ENCODE measurements at regions not wholly inside any gene's neighbourhood (a gene's known extent, or its start where the extent isn't known, plus 50 kb on each side); places are given as distances from the start of the nearest gene placed in this dataset.

DNA sequence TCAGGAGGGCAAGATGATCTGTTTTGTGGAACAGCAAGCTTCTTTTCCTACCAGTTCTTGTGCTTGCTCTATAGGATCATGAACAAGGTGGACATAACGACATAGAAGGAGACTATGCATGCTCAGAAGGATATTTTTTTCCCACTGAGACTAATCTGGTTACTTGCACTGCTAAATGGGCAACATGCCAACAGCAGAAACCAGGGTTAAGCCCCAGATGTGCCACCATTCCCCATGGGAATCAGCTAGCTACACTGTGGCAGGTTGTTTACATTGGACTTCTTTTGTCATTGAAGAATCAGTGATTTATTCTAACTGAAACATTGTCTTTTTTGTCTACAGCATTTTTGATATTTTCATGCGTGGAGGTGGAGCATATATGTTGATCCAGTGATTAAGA is 165.6 kb downstream of the C4orf33 start:
- DNase-seq: no peak

DNA sequence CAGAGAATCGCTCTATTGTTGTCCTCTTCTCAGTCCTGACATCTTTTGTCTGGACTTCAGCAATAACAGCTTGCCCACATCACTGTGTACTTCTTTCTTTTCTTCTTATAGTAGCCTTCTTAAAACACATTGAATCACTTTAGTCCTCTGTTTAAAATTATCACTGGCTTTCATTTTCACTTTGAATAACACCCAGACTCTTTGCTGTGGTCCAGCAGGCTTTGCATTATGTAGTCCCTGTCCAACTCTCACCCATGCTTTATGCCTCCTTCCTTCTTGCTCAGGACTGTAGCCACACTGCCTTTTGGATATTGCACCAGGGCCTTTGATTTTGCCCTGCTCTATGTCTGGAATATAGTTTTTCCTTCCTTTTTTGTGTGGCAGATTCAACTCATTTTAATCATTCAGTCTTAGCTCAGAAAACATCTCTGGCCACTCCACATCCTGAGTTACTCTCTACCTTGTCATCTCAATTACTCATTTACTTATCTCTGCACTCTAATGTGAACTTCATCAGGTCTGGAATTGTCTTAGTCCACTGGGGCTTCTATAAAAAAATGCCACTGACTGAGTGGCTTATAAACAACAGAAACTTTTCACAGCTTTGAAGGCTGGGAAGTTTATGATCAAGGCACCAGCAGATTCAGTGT is 168.2 kb downstream of the C4orf33 start:
- DNase-seq: peak; percentile 51

DNA sequence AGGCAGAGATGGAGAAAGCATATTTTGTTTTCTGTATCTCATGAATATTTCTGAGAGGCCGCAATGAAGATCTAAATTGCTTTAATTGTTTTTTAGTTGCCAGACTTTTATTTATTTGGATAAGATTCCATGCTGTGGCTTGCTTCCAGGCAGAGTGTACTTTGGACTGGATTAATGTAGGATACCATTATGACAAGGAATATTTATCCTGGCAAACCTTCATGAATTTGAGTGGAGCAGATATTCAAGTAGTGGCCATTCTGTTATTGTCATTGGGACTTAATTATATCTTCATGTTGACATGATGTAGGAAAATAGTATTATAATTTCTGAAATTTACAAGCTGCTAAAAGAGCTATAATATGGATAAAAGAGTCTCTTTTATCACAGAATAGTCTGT is 182.9 kb downstream of the C4orf33 start:
- DNase-seq: no peak

DNA sequence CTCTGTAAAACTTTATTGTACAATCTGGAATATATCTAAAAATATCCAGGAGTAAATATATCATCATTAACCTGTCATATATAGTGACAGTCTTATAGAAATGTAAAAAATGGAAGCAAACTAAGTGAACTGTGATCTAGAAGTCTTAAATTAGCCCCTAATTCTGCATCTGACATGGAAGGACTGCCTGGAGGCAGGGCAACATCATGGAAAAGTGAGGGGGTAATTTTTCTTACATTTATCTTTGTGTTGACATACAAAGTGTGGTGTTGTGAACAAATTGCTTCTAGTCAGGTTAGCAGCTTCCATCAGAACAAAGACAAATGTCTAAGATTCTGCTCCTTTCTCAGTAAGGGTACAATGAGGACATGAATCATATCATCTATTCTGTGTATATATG is 186.3 kb downstream of the C4orf33 start:
- DNase-seq: no peak

DNA sequence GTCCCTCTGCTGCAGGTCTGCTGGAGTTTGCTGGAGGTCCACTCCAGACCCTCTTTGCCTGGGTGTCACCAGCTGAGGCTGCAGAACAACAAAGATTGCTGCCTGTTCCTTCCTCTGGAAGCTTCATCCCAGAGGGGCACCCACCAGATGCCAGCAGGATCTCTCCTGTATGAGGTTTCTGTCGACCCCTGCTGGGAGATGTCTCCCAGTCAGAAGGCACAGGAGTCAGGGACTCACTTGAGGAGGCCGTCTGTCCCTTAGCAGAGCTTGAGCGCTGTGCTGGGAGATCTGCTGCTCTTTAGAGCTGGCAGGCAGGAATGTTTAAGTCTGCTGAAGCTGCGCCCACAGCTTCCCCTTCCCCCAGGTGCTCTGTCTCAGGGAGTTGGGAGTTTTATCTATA is 196.2 kb downstream of the C4orf33 start:
- peak; percentile 34 for DNase-seq

DNA sequence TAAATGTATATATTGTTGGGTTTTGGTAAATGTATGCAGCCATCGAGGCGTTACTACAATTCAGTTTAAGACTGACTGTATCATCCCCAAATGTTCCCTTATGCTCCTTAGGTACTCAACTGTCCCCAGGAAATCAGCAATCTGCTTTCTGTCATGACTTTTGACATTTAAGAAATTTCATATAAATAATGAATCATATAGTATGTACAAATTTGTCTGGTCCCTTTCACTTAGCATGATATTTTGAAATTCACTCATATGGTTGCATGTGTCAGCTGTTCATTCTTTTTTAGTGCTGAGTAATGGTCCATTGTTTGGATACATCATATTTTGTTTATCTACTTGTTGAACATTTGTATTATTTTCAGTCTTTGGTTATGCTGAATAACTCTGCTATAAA is 218.8 kb downstream of the C4orf33 start:
- no peak for DNase-seq

DNA sequence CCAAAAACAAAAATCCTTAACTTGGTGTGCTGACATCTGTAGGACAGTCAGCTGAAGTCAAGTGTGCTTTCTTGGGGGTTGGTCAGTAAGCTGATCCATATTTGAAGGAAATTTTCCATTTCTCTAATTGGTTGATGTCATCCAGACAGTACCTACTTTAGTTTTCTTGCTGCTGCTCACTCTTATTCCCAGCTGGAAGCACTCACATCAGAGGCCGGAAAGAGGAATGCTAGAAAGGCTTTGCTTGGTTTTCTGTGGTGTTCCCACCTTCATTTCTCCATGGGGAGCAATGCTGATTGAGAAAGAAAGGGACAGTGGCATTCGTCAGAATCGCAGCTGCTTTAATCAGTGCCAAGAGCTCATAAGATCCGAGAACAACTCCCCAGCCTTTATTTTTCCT is 227.0 kb downstream of the C4orf33 start:
- no peak for DNase-seq

DNA sequence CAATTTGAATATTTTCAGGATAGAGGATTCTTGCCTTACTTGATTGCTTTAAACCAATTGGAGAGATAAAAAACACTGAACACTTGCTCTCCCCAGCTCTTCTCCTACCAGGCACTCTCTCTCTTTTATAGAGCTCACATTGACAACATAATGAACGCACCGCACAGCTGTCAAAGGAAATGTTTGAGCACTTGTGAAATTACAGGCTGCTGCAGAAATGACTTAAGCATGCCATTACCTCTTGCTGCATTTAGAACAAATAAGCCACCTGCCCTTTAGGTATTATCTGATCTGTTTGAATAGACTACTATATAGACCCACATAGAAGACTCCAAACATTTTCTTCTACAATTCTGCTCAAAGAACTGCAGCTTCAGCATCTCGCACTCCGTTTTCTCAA is 227.7 kb downstream of the C4orf33 start:
- DNase-seq: no peak

DNA sequence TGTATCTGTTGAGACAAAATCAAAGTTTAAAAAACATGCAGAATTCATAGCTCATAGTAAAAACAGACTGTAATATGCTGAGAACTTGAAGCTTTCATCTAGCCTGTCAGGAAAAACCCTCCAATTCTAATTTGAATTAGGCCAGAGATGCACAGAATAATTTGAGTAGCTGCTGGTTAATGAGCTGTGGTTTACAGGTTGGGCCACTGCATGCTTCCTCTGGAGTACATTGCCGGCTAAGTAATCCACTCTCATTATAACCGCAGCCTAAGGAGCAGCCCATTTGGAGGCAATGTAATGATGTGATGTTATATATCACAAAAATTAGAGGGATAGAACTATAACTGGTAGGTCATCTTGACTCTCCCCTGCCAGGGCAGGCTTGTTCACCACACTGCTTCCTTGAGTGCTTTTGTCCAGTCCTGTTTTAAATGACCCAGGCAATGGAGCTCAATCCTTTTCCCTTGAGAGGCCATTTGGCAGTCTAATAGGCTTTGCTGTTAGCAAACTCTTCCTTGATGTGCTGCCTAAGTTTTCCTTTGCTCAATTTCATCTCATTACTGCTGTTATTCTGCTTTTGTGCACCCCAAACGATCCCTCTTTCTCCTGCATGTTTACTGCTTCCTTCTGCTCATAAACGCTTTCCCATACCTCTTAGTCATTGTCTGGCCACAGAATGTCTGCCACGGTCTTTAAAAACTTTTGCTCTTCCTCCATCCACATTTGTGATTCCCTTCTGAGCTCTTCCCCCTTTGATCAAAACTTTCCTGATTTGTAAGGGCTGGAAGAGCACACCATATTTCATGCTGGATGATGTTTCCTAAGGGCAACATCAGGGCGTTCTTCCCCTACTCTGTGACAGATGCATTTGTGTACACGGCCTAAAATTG is 230.9 kb downstream of the C4orf33 start:
- no peak for DNase-seq

DNA sequence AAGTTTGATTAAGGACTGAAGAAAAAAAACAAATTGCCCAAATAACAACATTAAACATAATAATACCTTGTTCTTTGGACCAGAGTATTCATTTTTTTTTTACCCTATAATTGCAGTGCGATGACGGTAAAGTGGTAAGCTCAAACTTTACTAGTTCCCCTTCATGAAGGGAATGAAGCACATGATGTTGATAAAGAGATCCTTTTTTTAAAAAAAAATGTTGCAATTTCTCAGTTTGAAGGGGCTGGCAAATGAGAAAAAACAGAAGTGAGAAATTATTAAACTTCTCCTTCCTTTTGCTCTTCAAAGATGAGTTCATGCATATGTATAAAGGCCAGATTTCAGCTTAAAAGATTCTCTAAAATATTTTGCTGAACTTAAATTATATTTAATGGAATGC is 231.7 kb downstream of the C4orf33 start:
- peak; percentile 29 for DNase-seq

DNA sequence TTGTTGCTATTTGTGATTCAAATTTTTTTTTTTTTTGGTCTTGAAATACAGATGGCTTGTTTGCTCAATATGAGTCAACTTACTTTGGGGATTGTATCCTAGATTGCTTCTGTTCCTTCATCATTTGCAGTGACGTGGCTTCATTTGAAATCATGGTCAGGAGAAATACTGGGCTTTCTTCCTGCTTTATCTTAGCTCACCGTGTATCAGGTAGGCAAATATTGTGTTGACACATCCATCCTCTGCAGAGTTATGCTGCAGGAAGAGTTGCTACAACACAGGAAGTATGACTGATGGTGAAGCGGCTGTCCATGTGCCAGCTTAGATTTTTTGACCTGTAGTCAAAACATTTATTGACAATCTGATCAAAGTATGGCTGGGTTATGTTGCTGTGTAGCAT is 232.2 kb downstream of the C4orf33 start:
- no peak for DNase-seq

DNA sequence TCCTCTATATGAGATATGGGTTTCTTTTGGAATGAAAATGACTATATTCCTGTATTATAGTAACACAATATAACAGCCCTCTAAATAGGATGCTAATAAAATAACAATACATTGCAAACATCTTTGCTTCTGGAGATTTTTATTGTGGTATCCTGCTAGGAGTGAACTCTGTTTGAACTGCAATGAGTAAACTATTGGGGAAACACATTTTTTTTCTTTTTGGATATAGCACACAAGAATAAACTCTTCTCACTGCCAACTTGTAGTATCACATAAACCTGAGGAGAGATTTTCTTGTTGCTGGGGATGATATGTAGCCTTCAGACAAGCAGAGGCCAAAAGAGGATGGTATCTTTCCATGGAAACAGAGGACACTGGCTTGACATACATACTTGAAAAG is 238.2 kb downstream of the C4orf33 start:
- DNase-seq: no peak

DNA sequence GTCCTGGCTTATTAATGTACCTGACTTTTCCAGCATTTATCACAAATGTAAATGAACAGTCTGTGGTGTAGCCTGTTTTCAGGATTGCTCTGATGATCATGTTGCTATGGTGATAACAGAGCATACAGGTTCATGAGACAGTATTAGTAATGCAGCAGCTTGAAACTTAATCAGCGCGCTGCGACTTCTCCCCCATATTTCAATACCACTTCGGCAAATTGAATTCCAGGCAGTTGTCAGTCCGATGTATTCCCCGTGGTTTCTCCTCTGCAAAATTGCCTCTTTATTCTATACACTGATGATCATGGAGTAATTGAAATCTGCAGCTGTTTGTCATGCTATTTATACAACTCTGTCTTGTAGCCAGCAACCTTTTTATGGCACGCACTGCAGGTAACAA is 239.3 kb downstream of the C4orf33 start:
- DNase-seq: no peak

DNA sequence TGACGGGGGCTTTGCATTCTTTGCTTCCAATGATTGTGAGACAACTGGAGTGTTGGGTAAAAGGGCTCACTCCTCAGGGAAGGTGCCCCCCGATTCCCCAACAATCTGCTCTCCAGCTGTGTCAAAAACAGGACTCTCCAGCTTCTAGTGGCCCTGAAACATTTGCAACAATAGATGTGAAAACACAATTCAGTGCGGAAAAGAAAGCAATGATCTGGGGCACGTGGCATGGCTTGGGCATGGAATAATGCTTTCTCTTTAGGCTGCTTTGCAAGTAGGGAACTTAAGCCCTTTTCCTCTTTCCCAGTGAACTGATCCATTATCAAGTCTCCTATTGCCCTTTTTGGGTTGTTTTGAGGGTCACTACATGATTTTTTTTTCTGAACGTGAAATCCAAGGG is 239.9 kb downstream of the C4orf33 start:
- DNase-seq: no peak

DNA sequence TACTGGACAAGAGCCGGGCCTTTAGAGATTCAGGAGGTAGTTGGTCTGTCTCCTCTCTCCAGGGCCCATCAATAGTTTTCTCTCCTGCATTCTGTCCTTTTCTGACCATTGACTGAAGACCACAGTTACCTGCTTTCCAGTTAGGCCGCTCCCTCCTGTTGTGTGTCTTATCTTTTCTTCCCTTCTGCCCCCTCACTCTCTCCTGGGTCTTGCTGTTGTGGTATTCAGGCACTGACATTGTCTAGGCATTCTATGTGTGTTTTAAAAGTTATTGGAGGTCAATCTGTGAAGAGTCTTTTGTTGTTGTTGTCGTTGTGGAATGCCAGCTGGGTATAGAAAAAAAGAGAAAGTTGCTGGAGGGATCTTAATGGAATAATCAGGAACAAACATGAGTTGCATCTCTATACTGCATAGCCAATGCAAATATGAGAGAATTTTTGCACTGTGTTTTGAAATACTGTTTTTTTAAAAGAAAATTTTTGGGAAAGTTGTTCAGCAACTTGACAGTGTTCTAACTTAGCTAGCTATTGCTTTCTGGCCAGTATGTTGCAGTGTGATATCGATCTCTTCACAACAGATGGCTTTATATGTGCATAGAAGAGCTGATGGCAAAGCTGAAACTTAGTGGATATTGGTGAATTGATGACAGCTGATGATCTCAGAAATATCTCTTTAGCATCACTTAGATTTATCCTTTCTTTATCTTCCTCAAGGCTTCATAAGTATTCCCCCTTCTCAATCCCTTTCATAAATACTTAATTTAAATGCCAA is 240.7 kb downstream of the C4orf33 start:
- no peak for DNase-seq

DNA sequence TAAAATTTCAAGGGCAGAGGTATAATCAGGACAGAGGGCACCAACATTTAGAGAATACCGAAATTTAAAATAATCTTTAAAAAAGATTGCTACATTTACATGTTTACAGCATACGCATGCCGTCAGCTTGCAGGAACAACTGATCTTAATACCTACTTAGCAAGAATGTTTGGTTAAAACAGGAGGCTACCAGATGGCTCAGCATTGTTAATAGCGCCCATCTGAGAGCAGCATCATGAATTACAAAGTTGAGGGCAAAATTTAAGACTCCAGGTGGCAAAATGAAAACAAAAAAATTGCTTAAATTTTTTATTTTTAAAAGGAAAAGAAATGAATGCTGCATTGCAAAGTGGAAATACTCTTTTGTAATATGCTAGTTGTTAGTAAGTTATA is 241.3 kb downstream of the C4orf33 start:
- DNase-seq: no peak

DNA sequence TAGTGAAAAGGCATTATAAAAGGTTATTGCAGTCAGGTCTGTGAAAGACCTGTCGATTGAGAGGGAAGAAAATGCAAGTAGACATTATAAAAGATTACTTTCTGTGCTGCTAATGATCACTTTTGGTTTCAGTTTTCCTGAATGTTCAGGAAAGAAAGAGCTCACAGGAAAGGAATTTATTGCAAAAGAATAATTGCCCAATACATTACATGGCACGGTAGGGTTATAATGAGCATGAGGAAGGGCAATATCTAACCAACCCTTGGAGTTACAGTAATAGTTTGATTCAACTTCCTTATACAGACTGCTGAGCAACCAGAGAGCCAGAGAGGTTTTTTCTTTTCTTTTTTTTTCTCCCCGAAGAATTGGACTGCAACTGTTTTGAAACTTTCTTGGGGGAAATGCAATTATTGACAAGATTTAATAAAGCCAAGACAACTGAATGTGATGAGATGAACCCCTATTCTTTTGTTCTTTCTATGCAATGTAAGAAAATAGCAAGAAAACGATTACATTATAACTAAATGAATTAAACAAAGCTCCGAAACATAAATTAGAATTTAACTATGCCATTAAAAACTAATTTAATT is 247.0 kb downstream of the C4orf33 start:
- peak; percentile 76 for DNase-seq

DNA sequence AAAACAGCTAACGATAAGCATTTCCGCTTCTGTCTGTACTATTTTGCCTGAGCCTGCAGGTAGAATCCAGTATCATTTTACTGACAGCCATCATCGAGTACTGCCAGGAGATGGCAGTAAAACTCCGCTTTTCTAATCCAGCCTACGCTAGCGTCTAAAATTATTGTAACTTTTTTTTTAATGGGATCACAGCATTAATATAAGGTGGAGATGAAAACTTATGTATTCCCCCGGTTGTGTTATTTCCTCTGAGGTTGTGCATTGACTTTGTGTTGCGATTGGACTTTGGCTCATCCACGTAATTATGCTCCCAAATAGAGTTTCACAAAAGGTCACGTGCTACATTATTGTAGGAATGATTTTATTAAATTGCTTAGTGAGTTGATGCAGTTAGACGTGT is 248.1 kb downstream of the C4orf33 start:
- DNase-seq: peak; percentile 88

DNA sequence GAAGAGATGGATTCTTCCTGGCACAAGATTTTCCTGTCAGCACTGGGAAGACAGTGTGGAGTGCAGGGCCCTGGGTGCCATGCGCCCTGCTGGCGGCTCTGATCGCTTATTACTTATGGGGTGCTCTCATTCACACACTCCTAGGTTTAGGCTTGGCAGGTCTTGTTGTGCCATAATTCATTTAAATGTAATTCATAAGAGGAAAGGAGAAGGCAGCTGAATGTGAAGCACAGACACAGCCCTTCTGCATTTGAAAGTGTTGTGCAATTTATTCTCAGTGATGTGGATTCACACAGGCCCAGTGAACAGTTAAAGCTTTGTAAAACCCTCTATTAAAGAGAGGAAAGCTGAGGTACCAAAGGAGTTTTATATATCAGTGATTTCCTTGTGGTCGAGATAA is 249.7 kb downstream of the C4orf33 start:
- DNase-seq: no peak

DNA sequence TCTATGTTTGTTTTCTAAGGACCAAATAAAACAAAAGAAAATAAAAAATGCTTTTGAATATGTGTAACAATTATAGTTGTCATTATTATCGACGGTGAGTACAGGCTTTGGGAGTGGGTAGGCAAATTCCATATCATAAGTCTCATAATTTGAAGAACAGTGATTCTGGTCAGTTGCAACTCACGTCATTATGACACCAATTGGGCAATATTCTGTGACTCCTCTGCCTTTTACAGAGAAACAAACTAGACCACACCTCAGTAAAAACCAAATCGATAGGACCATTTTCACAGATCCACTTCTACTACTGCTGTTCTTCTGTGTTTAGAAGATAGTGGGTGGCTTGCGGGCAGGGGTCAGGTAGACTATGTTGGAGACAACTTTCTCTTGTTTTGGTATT is 250.1 kb downstream of the C4orf33 start:
- no peak for DNase-seq

DNA sequence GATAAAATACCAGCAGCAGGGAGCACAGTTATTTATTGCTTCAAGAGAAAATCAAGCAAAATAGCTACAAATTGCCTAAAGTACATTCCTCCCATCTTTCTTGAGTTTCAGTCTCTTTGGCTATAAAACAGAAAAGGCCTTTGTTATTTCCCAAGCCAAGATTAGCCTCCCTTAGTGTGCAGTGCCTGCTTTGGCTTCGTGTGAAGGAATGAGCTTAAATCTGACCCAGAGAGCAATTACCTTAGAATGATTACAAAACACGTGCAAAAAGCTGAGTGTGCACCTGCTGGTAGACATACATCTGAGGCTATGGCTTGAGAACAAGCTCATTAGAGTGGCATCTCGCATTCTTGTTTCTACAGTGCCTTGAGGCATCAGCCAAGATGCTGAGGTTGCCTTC is 250.8 kb downstream of the C4orf33 start:
- no peak for DNase-seq

DNA sequence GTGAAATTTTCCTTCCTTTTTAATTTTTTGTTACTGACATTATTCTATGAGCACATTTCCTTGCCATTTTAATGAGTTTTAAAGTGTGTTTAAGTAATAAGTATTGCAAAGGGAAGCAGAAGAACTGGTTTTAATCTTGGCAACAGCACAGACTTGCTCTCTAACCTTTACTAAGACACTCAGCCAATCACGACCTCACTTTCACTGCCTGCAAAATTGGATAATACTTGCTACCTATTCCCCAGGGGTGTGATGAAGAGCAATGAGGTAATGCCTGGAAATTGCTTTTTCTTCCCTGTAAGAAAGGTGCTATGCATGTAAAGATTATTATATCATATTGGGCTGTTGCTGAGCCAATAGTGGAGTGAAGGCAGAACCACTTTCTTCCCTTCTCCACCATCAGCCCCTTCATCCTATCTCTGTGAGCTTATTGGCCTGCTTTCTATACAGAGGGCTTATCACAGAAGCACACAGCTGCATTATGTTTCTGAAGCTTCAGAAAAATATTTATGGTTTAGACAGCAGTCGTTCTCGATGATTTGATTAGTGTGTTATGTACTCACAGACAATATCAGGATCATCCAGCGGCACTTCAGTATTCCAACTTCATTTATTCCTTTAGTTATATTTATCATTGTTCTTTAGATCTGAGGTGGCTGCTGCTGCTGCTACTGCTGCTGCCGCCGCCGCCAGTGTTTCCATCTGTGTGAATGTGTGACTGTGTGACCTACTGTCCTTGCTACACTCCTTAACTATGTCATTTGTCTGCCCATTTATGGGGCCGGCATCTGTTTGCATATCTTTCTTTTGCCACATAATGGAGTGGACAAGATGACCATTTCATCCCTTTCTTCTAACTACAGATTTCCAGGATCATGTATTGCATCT is 255.1 kb downstream of the C4orf33 start:
- peak; percentile 69 for DNase-seq

Data from OCI-M1 (cell line).